HUES48 (cell line): ENCODE measurements at regions not wholly inside any gene's neighbourhood (a gene's known extent, or its start where the extent isn't known, plus 50 kb on each side); places are given as distances from the start of the nearest gene placed in this dataset.
"Not testable (repeated sequence)": the region's sequence is repeated elsewhere in the genome, so short reads cannot be mapped to it uniquely, and the experiment has no call there.

Experiments
- H3K27ac ChIP-seq: one replicate; pipeline ENCODE4 v1.7.0; 2013; ENCODE audit warnings: low read depth, low read length, inconsistent platforms
- H3K27me3 ChIP-seq: 2 replicates; pipeline ENCODE4 v1.6.1; 2013; ENCODE audit warnings: mild to moderate bottlenecking, low read length; ENCODE audit not compliant: control insufficient read depth, insufficient read depth
- H3K36me3 ChIP-seq: 2 replicates; pipeline ENCODE4 v1.6.1; 2013; ENCODE audit warnings: low read length; ENCODE audit not compliant: control insufficient read depth, insufficient read depth
- H3K4me1 ChIP-seq: 2 replicates; pipeline ENCODE4 v1.6.1; 2013; ENCODE audit warnings: mild to moderate bottlenecking, low read length; ENCODE audit not compliant: control insufficient read depth, insufficient read depth
- H3K4me3 ChIP-seq: 2 replicates; pipeline ENCODE4 v1.5.1; 2013; ENCODE audit warnings: mild to moderate bottlenecking, low read depth, low read length
- H3K9ac ChIP-seq: 2 replicates; pipeline ENCODE4 v1.6.1; 2013; ENCODE audit warnings: mild to moderate bottlenecking, low read depth, low read length, moderate library complexity
- H3K9me3 ChIP-seq: 2 replicates; pipeline ENCODE4 v1.6.1; 2013; ENCODE audit warnings: low read length; ENCODE audit not compliant: control insufficient read depth, insufficient read depth

- not testable (repeated sequence) for H3K9ac ChIP-seq, H3K36me3 ChIP-seq, H3K27me3 ChIP-seq, H3K4me3 ChIP-seq, H3K9me3 ChIP-seq
- peaks cover 14% of the 10 kb centered on the region for H3K4me1 ChIP-seq
- peak overlapping the region; percentile 59 for H3K27ac ChIP-seq
These were observed 670.0 kb downstream of the SUCLG1 start for GRCh38 chr2:83788938-83789566.

GRCh38 chr2:83787189-83787588 is 671.9 kb downstream of the SUCLG1 start:
- Histone ChIP-seq H3K4me1 (peaks cover 14% of the 10 kb centered on the region), H3K27me3 (no peaks in the 10 kb centered on the region), H3K9me3 (no peaks in the 10 kb centered on the region), H3K27ac (peak overlapping the region; percentile 55), H3K4me3 (no peak overlapping the region), H3K9ac (no peak overlapping the region), H3K36me3 (no peaks in the 10 kb centered on the region)

- Histone ChIP-seq H3K4me1 (peaks cover 14% of the 10 kb centered on the region), H3K36me3 (no peaks in the 10 kb centered on the region)
These were observed 672.9 kb downstream of the SUCLG1 start for GRCh38 chr2:83786140-83786539.

GRCh38 chr2:83784947-83785346 is 674.1 kb downstream of the SUCLG1 start:
- no peaks in the 10 kb centered on the region for H3K9me3 ChIP-seq
- no peak overlapping the region for H3K4me3 ChIP-seq
- H3K9ac ChIP-seq = no peak overlapping the region
- no peaks in the 10 kb centered on the region for H3K36me3 ChIP-seq
- peaks cover 14% of the 10 kb centered on the region for H3K4me1 ChIP-seq
- H3K27ac ChIP-seq = no peak overlapping the region
- H3K27me3 ChIP-seq = no peaks in the 10 kb centered on the region

More at GRCh38 chr2:83786140-83786539, 672.9 kb downstream of the SUCLG1 start:
- no peak overlapping the region for H3K27ac ChIP-seq
- no peaks in the 10 kb centered on the region for H3K27me3 ChIP-seq
- no peaks in the 10 kb centered on the region for H3K9me3 ChIP-seq
- no peak overlapping the region for H3K4me3 ChIP-seq
- H3K9ac ChIP-seq = no peak overlapping the region

- Histone ChIP-seq H3K4me1 (peaks cover 13% of the 10 kb centered on the region), H3K36me3 (no peaks in the 10 kb centered on the region), H3K27me3 (no peaks in the 10 kb centered on the region), H3K4me3 (no peak overlapping the region), H3K9ac (no peak overlapping the region), H3K27ac (no peak overlapping the region), H3K9me3 (no peaks in the 10 kb centered on the region)
These were observed 674.8 kb downstream of the SUCLG1 start for GRCh38 chr2:83784315-83784714.

- H3K9me3 ChIP-seq = no peaks in the 10 kb centered on the region
- H3K36me3 ChIP-seq = no peaks in the 10 kb centered on the region
- no peaks in the 10 kb centered on the region for H3K27me3 ChIP-seq
- H3K9ac ChIP-seq = no peak overlapping the region
- H3K4me3 ChIP-seq = no peak overlapping the region
- H3K27ac ChIP-seq = no peak overlapping the region
- no peaks in the 10 kb centered on the region; the same call in 1 of the 2 replicates for H3K4me1 ChIP-seq
These were observed 677.0 kb downstream of the SUCLG1 start for GRCh38 chr2:83782122-83782521.

- Histone ChIP-seq H3K9me3 (peaks cover 5% of the 10 kb centered on the region), H3K4me3 (no peak overlapping the region), H3K4me1 (no peaks in the 10 kb centered on the region), H3K36me3 (no peaks in the 10 kb centered on the region), H3K9ac (no peak overlapping the region), H3K27me3 (no peaks in the 10 kb centered on the region), H3K27ac (no peak overlapping the region)
These were observed 694.6 kb downstream of the SUCLG1 start for GRCh38 chr2:83764447-83765005.

- Histone ChIP-seq H3K4me3 (no peak overlapping the region), H3K27ac (no peak overlapping the region), H3K9me3 (peaks cover 6% of the 10 kb centered on the region), H3K27me3 (no peaks in the 10 kb centered on the region), H3K36me3 (no peaks in the 10 kb centered on the region), H3K9ac (no peak overlapping the region), H3K4me1 (no peaks in the 10 kb centered on the region)
These were observed 701.8 kb downstream of the SUCLG1 start for GRCh38 chr2:83757329-83757728.

GRCh38 chr2:83756219-83756618 is 702.9 kb downstream of the SUCLG1 start:
- Histone ChIP-seq H3K9ac (no peak overlapping the region), H3K27me3 (no peaks in the 10 kb centered on the region), H3K9me3 (peaks cover 6% of the 10 kb centered on the region; the same call in 1 of the 2 replicates), H3K4me1 (no peaks in the 10 kb centered on the region), H3K27ac (no peak overlapping the region), H3K36me3 (no peaks in the 10 kb centered on the region), H3K4me3 (no peak overlapping the region)

- H3K9me3 ChIP-seq = no peaks in the 10 kb centered on the region
- no peak overlapping the region for H3K27ac ChIP-seq
- no peaks in the 10 kb centered on the region for H3K27me3 ChIP-seq
- H3K4me3 ChIP-seq = no peak overlapping the region
- H3K9ac ChIP-seq = no peak overlapping the region
- H3K4me1 ChIP-seq = peaks cover 5% of the 10 kb centered on the region; the same call in 1 of the 2 replicates
- no peaks in the 10 kb centered on the region for H3K36me3 ChIP-seq
These were observed 711.9 kb downstream of the SUCLG1 start for GRCh38 chr2:83747141-83747540.

- Histone ChIP-seq H3K27ac (no peak overlapping the region), H3K36me3 (no peaks in the 10 kb centered on the region), H3K27me3 (no peaks in the 10 kb centered on the region), H3K4me1 (peaks cover 5% of the 10 kb centered on the region; the same call in 1 of the 2 replicates), H3K9ac (no peak overlapping the region), H3K9me3 (peaks cover 14% of the 10 kb centered on the region), H3K4me3 (no peak overlapping the region)
These were observed 714.2 kb downstream of the SUCLG1 start for GRCh38 chr2:83744855-83745254.
